ENCODE measurements at regions not wholly inside any gene's neighbourhood (a gene's known extent, or its start where the extent isn't known, plus 50 kb on each side); places are given as distances from the start of the nearest gene placed in this dataset.

- Histone ChIP-seq H3K9ac (ENCODE audit: low read depth in 1 of 2, low read length in 2 of 2) (no peak overlapping the region), H3K4me1 (ENCODE audit: control insufficient read depth in 1 of 2, insufficient read depth in 2 of 2, low read length in 2 of 2) (peaks cover 14 to 22% of the 10 kb centered on the region in 2 donors), H3K27me3 (ENCODE audit: control insufficient read depth in 1 of 2, insufficient read depth in 2 of 2, low read length in 2 of 2) (no peaks in the 10 kb centered on the region)
These were observed 147.5 kb upstream of the ERCC6L2 start for GRCh38 chr9:95727947-95728520.

GRCh38 chr9:95726756-95727155 is 148.7 kb upstream of the ERCC6L2 start:
- H3K36me3 ChIP-seq (ENCODE audit: control insufficient read depth in 1 of 2, insufficient read depth in 2 of 2, low read length in 2 of 2), result no peaks in the 10 kb centered on the region
- H3K9me3 ChIP-seq (ENCODE audit: control insufficient read depth in 1 of 2, low read length in 2 of 2), result no peaks in the 10 kb centered on the region
- no peak overlapping the region for H3K4me3 ChIP-seq (ENCODE audit: low read depth in 1 of 2, low read length in 2 of 2)
- no peak overlapping the region for H3K9ac ChIP-seq (ENCODE audit: low read depth in 1 of 2, low read length in 2 of 2)
- H3K27ac ChIP-seq (ENCODE audit: low read depth, low read length), result no peak overlapping the region
- no peaks in the 10 kb centered on the region for H3K27me3 ChIP-seq (ENCODE audit: control insufficient read depth in 1 of 2, insufficient read depth in 2 of 2, low read length in 2 of 2)
- peaks cover 17 to 29% of the 10 kb centered on the region in 2 donors for H3K4me1 ChIP-seq (ENCODE audit: control insufficient read depth in 1 of 2, insufficient read depth in 2 of 2, low read length in 2 of 2)

More at GRCh38 chr9:95727947-95728520, 147.5 kb upstream of the ERCC6L2 start:
- no peaks in the 10 kb centered on the region for H3K36me3 ChIP-seq (ENCODE audit: control insufficient read depth in 1 of 2, insufficient read depth in 2 of 2, low read length in 2 of 2)
- H3K9me3 ChIP-seq (ENCODE audit: control insufficient read depth in 1 of 2, low read length in 2 of 2), result no peaks in the 10 kb centered on the region
- H3K4me3 ChIP-seq (ENCODE audit: low read depth in 1 of 2, low read length in 2 of 2), result no peak overlapping the region
- no peak overlapping the region for H3K27ac ChIP-seq (ENCODE audit: low read depth, low read length)

GRCh38 chr9:95725045-95725444 is 150.4 kb upstream of the ERCC6L2 start:
- Histone ChIP-seq H3K9ac (ENCODE audit: low read depth in 1 of 2, low read length in 2 of 2) (no peak overlapping the region), H3K27ac (ENCODE audit: low read depth, low read length) (no peak overlapping the region), H3K4me3 (ENCODE audit: low read depth in 1 of 2, low read length in 2 of 2) (no peak overlapping the region), H3K36me3 (ENCODE audit: control insufficient read depth in 1 of 2, insufficient read depth in 2 of 2, low read length in 2 of 2) (no peaks in the 10 kb centered on the region), H3K4me1 (ENCODE audit: control insufficient read depth in 1 of 2, insufficient read depth in 2 of 2, low read length in 2 of 2) (peaks cover 22 to 42% of the 10 kb centered on the region in 2 donors), H3K27me3 (ENCODE audit: control insufficient read depth in 1 of 2, insufficient read depth in 2 of 2, low read length in 2 of 2) (no peaks in the 10 kb centered on the region), H3K9me3 (ENCODE audit: control insufficient read depth in 1 of 2, low read length in 2 of 2) (no peaks in the 10 kb centered on the region)

- H3K4me1 ChIP-seq (ENCODE audit: control insufficient read depth in 1 of 2, insufficient read depth in 2 of 2, low read length in 2 of 2), result peaks cover 22 to 42% of the 10 kb centered on the region in 2 donors
- H3K27ac ChIP-seq (ENCODE audit: low read depth, low read length), result no peak overlapping the region
- H3K4me3 ChIP-seq (ENCODE audit: low read depth in 1 of 2, low read length in 2 of 2), result no peak overlapping the region
- H3K27me3 ChIP-seq (ENCODE audit: control insufficient read depth in 1 of 2, insufficient read depth in 2 of 2, low read length in 2 of 2), result no peaks in the 10 kb centered on the region
- H3K36me3 ChIP-seq (ENCODE audit: control insufficient read depth in 1 of 2, insufficient read depth in 2 of 2, low read length in 2 of 2), result no peaks in the 10 kb centered on the region
- no peak overlapping the region for H3K9ac ChIP-seq (ENCODE audit: low read depth in 1 of 2, low read length in 2 of 2)
- H3K9me3 ChIP-seq (ENCODE audit: control insufficient read depth in 1 of 2, low read length in 2 of 2), result no peaks in the 10 kb centered on the region
These were observed 151.1 kb upstream of the ERCC6L2 start for GRCh38 chr9:95724253-95724991.

- no peak overlapping the region for H3K27ac ChIP-seq (ENCODE audit: low read depth, low read length)
- no peak overlapping the region for H3K9ac ChIP-seq (ENCODE audit: low read depth in 1 of 2, low read length in 2 of 2)
- no peak overlapping the region for H3K4me3 ChIP-seq (ENCODE audit: low read depth in 1 of 2, low read length in 2 of 2)
- peaks cover 3% of the 10 kb centered on the region in 2 donors for H3K9me3 ChIP-seq (ENCODE audit: control insufficient read depth in 1 of 2, low read length in 2 of 2)
- peaks cover 29 to 49% of the 10 kb centered on the region in 2 donors for H3K4me1 ChIP-seq (ENCODE audit: control insufficient read depth in 1 of 2, insufficient read depth in 2 of 2, low read length in 2 of 2)
- no peaks in the 10 kb centered on the region for H3K36me3 ChIP-seq (ENCODE audit: control insufficient read depth in 1 of 2, insufficient read depth in 2 of 2, low read length in 2 of 2)
- H3K27me3 ChIP-seq (ENCODE audit: control insufficient read depth in 1 of 2, insufficient read depth in 2 of 2, low read length in 2 of 2), result no peaks in the 10 kb centered on the region
These were observed 153.3 kb upstream of the ERCC6L2 start for GRCh38 chr9:95722141-95722540.

- Histone ChIP-seq H3K27ac (ENCODE audit: low read depth, low read length) (no peak overlapping the region), H3K9me3 (ENCODE audit: control insufficient read depth in 1 of 2, low read length in 2 of 2) (peaks cover 3 to 9% of the 10 kb centered on the region in 2 donors), H3K9ac (ENCODE audit: low read depth in 1 of 2, low read length in 2 of 2) (no peak overlapping the region), H3K36me3 (ENCODE audit: control insufficient read depth in 1 of 2, insufficient read depth in 2 of 2, low read length in 2 of 2) (no peaks in the 10 kb centered on the region), H3K4me3 (ENCODE audit: low read depth in 1 of 2, low read length in 2 of 2) (no peak overlapping the region), H3K4me1 (ENCODE audit: control insufficient read depth in 1 of 2, insufficient read depth in 2 of 2, low read length in 2 of 2) (peaks cover 29 to 46% of the 10 kb centered on the region in 2 donors), H3K27me3 (ENCODE audit: control insufficient read depth in 1 of 2, insufficient read depth in 2 of 2, low read length in 2 of 2) (no peaks in the 10 kb centered on the region)
These were observed 154.4 kb upstream of the ERCC6L2 start for GRCh38 chr9:95721061-95721531.

GRCh38 chr9:95720496-95720895 is 155.0 kb upstream of the ERCC6L2 start:
- H3K9ac ChIP-seq (ENCODE audit: low read depth in 1 of 2, low read length in 2 of 2), result no peak overlapping the region
- no peaks in the 10 kb centered on the region for H3K36me3 ChIP-seq (ENCODE audit: control insufficient read depth in 1 of 2, insufficient read depth in 2 of 2, low read length in 2 of 2)
- H3K4me3 ChIP-seq (ENCODE audit: low read depth in 1 of 2, low read length in 2 of 2), result no peak overlapping the region
- H3K4me1 ChIP-seq (ENCODE audit: control insufficient read depth in 1 of 2, insufficient read depth in 2 of 2, low read length in 2 of 2), result peaks cover 29 to 46% of the 10 kb centered on the region in 2 donors
- no peak overlapping the region for H3K27ac ChIP-seq (ENCODE audit: low read depth, low read length)
- H3K27me3 ChIP-seq (ENCODE audit: control insufficient read depth in 1 of 2, insufficient read depth in 2 of 2, low read length in 2 of 2), result no peaks in the 10 kb centered on the region
- H3K9me3 ChIP-seq (ENCODE audit: control insufficient read depth in 1 of 2, low read length in 2 of 2), result peaks cover 4 to 11% of the 10 kb centered on the region in 2 donors

GRCh38 chr9:95719354-95719753 is 156.1 kb upstream of the ERCC6L2 start:
- Histone ChIP-seq H3K36me3 (ENCODE audit: control insufficient read depth in 1 of 2, insufficient read depth in 2 of 2, low read length in 2 of 2) (no peaks in the 10 kb centered on the region), H3K4me3 (ENCODE audit: low read depth in 1 of 2, low read length in 2 of 2) (peak overlapping the region in 1 of 2 donors; percentile 16), H3K4me1 (ENCODE audit: control insufficient read depth in 1 of 2, insufficient read depth in 2 of 2, low read length in 2 of 2) (peaks cover 22 to 38% of the 10 kb centered on the region in 2 donors), H3K27me3 (ENCODE audit: control insufficient read depth in 1 of 2, insufficient read depth in 2 of 2, low read length in 2 of 2) (no peaks in the 10 kb centered on the region), H3K9me3 (ENCODE audit: control insufficient read depth in 1 of 2, low read length in 2 of 2) (peaks cover 8 to 16% of the 10 kb centered on the region in 2 donors), H3K9ac (ENCODE audit: low read depth in 1 of 2, low read length in 2 of 2) (no peak overlapping the region), H3K27ac (ENCODE audit: low read depth, low read length) (no peak overlapping the region)

GRCh38 chr9:95718263-95718662 is 157.2 kb upstream of the ERCC6L2 start:
- H3K4me1 ChIP-seq (ENCODE audit: control insufficient read depth in 1 of 2, insufficient read depth in 2 of 2, low read length in 2 of 2), result peaks cover 16 to 32% of the 10 kb centered on the region in 2 donors
- H3K36me3 ChIP-seq (ENCODE audit: control insufficient read depth in 1 of 2, insufficient read depth in 2 of 2, low read length in 2 of 2), result no peaks in the 10 kb centered on the region
- no peak overlapping the region for H3K9ac ChIP-seq (ENCODE audit: low read depth in 1 of 2, low read length in 2 of 2)
- no peaks in the 10 kb centered on the region for H3K27me3 ChIP-seq (ENCODE audit: control insufficient read depth in 1 of 2, insufficient read depth in 2 of 2, low read length in 2 of 2)
- peaks cover 8 to 16% of the 10 kb centered on the region in 2 donors for H3K9me3 ChIP-seq (ENCODE audit: control insufficient read depth in 1 of 2, low read length in 2 of 2)
- no peak overlapping the region for H3K27ac ChIP-seq (ENCODE audit: low read depth, low read length)
- no peak overlapping the region for H3K4me3 ChIP-seq (ENCODE audit: low read depth in 1 of 2, low read length in 2 of 2)

- Histone ChIP-seq H3K36me3 (ENCODE audit: control insufficient read depth in 1 of 2, insufficient read depth in 2 of 2, low read length in 2 of 2) (no peaks in the 10 kb centered on the region), H3K27ac (ENCODE audit: low read depth, low read length) (no peak overlapping the region), H3K4me1 (ENCODE audit: control insufficient read depth in 1 of 2, insufficient read depth in 2 of 2, low read length in 2 of 2) (peaks cover 13 to 19% of the 10 kb centered on the region in 2 donors), H3K4me3 (ENCODE audit: low read depth in 1 of 2, low read length in 2 of 2) (no peak overlapping the region), H3K9ac (ENCODE audit: low read depth in 1 of 2, low read length in 2 of 2) (no peak overlapping the region), H3K27me3 (ENCODE audit: control insufficient read depth in 1 of 2, insufficient read depth in 2 of 2, low read length in 2 of 2) (no peaks in the 10 kb centered on the region), H3K9me3 (ENCODE audit: control insufficient read depth in 1 of 2, low read length in 2 of 2) (peaks cover 8 to 16% of the 10 kb centered on the region in 2 donors)
These were observed 159.5 kb upstream of the ERCC6L2 start for GRCh38 chr9:95715868-95716435.
